ENCODE measurements at regions not wholly inside any gene's neighbourhood (a gene's known extent, or its start where the extent isn't known, plus 50 kb on each side); places are given as distances from the start of the nearest gene placed in this dataset.

DNA sequence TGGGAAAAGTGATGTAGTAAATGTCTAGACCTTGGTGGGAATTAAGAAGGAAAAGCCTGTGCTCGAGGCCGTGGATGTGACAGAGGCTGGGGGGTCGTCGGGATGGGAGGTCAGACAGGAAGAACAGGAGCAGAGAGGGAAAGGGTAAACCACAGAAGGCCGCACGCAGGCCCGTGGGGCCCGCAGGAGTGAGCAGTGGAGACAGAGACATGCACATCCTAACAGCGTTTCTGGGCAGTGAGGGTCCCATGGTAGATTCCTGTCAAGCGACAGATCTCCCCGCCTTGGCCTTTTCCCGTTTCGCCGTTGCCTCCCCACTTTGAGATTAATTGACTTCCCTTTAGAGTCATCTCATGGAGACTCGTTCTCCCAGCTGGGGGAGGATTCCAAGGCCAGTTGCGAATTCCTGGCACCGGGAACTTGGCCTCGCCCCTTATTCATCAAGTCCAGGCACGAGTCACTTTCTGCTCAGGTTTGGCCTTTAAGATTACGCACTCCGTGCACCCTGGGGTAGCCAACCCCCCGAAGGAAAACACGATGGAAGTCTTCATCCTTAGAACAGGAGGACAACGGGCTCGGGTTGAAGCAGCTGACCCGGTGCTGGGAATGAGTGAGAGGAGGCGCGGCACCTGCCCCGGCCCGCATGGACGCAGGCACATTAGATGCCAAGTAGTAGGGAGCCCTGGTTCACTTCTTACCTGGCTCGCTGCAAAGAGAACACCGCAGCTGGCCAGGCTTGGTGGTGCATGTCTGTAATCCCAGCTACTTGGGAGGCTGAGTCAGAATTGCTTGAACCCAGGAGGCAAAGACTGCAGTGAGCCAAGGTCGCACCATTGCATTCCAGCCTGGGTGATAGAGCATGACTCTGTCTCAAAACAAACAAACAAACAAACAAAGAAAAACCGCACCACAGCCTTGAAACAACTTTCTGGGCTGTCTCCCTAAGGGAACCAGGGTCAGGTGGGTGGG is 315.2 kb upstream of the SHH start:
- FAIRE-seq (no peak), DNase-seq (ENCODE audit: insufficient read length, low spot score) (no peak)
- TF ChIP-seq, protein P1, sequence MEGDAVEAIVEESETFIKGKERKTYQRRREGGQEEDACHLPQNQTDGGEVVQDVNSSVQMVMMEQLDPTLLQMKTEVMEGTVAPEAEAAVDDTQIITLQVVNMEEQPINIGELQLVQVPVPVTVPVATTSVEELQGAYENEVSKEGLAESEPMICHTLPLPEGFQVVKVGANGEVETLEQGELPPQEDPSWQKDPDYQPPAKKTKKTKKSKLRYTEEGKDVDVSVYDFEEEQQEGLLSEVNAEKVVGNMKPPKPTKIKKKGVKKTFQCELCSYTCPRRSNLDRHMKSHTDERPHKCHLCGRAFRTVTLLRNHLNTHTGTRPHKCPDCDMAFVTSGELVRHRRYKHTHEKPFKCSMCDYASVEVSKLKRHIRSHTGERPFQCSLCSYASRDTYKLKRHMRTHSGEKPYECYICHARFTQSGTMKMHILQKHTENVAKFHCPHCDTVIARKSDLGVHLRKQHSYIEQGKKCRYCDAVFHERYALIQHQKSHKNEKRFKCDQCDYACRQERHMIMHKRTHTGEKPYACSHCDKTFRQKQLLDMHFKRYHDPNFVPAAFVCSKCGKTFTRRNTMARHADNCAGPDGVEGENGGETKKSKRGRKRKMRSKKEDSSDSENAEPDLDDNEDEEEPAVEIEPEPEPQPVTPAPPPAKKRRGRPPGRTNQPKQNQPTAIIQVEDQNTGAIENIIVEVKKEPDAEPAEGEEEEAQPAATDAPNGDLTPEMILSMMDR (IDR thresholded peaks at IDR 0.05; ENCODE audit: insufficient read depth, missing control alignments), result no peak

DNA sequence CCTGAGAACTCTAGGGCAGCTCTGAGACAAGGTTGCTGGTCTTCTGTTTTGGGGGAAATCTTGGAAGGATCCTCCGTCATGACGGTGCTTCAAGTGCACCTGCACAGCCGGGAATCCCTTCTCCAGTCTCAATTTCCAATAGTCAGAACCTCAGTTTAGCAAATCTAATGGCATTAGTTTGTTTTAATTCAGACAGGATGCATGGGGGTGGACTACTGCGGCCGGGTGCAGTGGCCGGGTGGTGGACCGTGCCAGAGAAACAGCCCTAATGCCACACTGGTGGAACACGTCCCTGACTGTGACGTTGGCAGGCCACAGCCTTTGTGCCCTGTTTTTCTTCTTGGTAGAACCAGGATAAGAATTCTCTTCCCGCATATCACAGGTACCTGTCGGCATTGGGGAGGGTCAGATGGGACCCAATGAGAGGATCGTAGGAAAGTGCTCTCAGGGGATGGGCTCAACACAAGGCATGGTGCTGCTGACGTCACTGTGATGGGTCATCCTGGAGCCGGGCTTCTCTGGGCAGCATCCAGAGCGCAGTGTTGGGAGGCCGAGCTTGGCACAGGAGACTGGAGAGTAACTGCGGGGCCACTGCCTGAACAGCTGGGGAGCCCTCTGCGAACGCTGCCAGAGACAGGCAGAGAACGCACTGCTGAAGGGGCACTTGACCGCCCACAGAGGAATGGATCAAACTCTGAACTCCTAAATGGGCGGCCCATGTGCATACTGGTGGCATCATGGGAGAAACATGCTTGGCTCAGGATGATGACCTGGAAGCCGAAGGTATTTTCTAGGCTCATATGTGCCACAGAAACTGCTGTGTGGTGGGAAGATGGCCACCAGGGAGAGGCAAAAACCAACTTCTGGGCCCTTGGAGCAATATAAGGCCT is 313.8 kb upstream of the SHH start:
- TF ChIP-seq, protein P1 (IDR thresholded peaks at IDR 0.05; ENCODE audit: insufficient read depth, missing control alignments), result no peak
- no peak for FAIRE-seq
- no peak for DNase-seq (ENCODE audit: insufficient read length, low spot score)

DNA sequence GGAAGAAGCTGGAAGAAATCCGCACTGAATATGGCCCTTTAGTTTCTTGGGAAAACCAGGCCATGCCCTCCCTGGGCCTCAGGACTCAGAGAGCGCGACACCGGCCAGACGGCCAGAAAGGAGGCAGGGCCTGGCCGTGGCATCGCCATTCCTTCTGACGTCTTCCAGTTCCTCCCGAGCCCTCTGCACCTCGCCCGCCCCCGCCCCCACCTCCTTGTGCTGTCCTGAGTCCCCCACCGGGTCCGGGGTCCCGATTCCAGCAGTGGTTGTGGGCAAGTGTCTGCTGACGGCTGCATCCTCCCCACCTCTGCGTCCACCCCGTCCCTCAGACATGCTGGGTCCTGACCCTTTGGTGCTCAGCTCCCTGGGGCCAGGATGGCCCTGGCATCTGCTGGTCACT is 312.1 kb upstream of the SHH start:
- no peak for DNase-seq (ENCODE audit: insufficient read length, low spot score)
- FAIRE-seq, result no peak
- TF ChIP-seq, protein P1 (IDR thresholded peaks at IDR 0.05; ENCODE audit: insufficient read depth, missing control alignments), result no peak

DNA sequence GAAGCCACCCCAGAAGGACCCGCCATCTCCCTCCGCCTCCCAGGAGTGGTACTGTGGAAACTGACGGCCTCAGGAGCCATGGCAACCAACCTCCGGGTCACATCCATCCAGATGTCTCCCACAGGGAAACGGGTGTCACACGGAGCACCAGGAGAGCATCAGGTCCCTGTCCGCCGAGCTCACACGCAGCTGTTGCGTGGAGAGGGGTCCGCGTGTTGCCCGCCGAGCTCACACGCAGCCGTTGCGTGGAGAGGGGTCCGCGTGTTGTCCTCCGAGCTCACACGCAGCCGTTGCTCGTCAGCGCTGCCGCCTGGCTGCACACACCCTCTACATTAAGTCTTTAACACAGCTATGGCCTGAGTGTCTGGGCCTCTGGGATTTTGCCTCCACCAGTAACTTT is 311.1 kb upstream of the SHH start:
- FAIRE-seq, result no peak
- TF ChIP-seq, protein P1 (IDR thresholded peaks at IDR 0.05; ENCODE audit: insufficient read depth, missing control alignments), result no peak

DNA sequence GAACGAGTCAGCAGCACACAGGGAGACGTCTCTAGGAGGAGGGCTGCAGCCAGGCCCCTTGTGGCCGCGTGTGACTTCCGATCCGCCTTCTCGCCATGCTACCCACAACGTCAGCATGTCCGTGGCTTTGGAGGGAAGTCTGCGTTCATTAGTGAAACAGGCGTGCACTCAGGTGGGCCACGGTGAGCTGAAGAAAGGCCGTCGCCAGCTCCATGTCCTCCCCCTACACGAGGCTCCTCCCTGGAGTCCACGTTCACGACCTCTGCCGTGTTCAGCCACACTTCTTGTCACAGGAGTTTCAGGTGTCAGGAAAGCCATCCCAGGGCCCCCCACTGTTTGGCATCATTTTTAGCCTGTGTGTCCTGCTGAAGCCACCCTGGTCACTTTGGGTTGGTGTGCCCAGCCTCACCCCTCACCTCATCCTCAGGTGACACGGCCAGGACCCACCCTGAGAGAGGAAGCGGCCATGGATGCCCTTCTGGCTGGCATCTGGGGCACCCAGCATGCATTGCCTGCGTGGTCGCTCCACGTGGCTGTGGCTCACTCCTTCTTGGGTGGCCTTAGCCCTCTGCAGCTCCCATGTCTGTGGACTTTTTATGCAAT is 310.6 kb upstream of the SHH start:
- TF ChIP-seq, protein P1 (IDR thresholded peaks at IDR 0.05; ENCODE audit: insufficient read depth, missing control alignments), result no peak
- no peak for DNase-seq (ENCODE audit: insufficient read length, low spot score)
- no peak for FAIRE-seq

More for the DNA sequence above, 311.1 kb upstream of the SHH start:
- no peak for DNase-seq (ENCODE audit: insufficient read length, low spot score)

DNA sequence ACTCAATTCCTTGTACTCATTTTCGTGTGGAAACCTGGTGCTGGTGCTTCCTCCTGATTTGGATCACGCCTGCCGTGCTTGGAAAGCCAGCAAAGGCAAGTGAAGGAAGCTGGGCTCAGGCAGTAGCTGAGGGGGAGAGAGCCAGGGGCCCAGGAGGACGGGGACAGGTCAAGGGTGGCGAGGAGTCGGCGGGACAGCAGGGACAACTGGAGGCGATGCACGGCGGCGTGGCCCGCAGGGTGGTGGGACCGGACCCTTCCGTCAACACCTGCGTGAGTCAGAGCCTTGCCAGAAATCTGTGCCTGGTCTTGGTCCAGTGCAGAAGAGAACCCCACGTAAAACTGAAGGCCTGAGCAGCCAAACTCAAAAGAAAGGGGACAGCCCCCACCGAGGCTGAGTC is 309.7 kb upstream of the SHH start:
- FAIRE-seq, result no peak
- TF ChIP-seq, protein P1 (IDR thresholded peaks at IDR 0.05; ENCODE audit: insufficient read depth, missing control alignments), result no peak
- DNase-seq (ENCODE audit: insufficient read length, low spot score), result no peak

Measured in D721Med (cell line).